GM13976 (cell line): ENCODE measurements at regions not wholly inside any gene's neighbourhood (a gene's known extent, or its start where the extent isn't known, plus 50 kb on each side); places are given as distances from the start of the nearest gene placed in this dataset.

ENCODE experiments used
- DNase-seq: peaks from one replicate; pipeline ENCODE4 v3.0.0; 2012; ENCODE audit warnings: low spot score
- CTCF ChIP-seq: IDR thresholded peaks from 2 replicates; pipeline ENCODE4 v1.5.1; 2012; ENCODE audit warnings: borderline replicate concordance, mild to moderate bottlenecking; ENCODE audit not compliant: insufficient read depth; ENCODE audit errors: extremely low read depth, missing control alignments, control extremely low read depth
- in situ Hi-C: fragments of 300-500 bp; cut with MboI; formaldehyde crosslinking; loops from one replicate; pipeline ENCODE4 v1.12.0; 2022; ENCODE audit warnings: low sequenced_read_pairs, mixed read lengths, inconsistent platforms; ENCODE audit not compliant: unreplicated experiment

- DNase-seq, result no peak
- in situ Hi-C loops, result no loop called here
- TF ChIP-seq CTCF, result no peak
Observed at GRCh38 chr15:62450061-62450460, 285.0 kb upstream of the C2CD4B start.

GRCh38 chr15:62452026-62452425 is 286.9 kb upstream of the C2CD4B start:
- TF ChIP-seq CTCF, result no peak
- in situ Hi-C loops, result no loop called here
- no peak for DNase-seq

GRCh38 chr15:62452667-62453066 is 287.6 kb upstream of the C2CD4B start:
- in situ Hi-C loops, result no loop called here
- no peak for DNase-seq
- TF ChIP-seq CTCF, result no peak

GRCh38 chr15:62453375-62453774 is 288.3 kb upstream of the C2CD4B start:
- no peak for DNase-seq
- in situ Hi-C loops, result no loop called here
- no peak for TF ChIP-seq CTCF

- no peak for DNase-seq
- in situ Hi-C loops, result no loop called here
Observed at GRCh38 chr15:62453981-62454380, 288.9 kb upstream of the C2CD4B start.

GRCh38 chr15:62454567-62455172 is 289.6 kb upstream of the C2CD4B start:
- TF ChIP-seq CTCF, result no peak
- in situ Hi-C loops, result no loop called here
- DNase-seq, result no peak

More at GRCh38 chr15:62453981-62454380, 288.9 kb upstream of the C2CD4B start:
- TF ChIP-seq CTCF, result no peak
